ENCODE measurements at regions not wholly inside any gene's neighbourhood (a gene's known extent, or its start where the extent isn't known, plus 50 kb on each side); places are given as distances from the start of the nearest gene placed in this dataset.

GRCh38 chr6:76681781-76682180 is 609.3 kb upstream of the IMPG1 start:
- no peak for DNase-seq (ENCODE audit: low read depth, low spot score)
- Histone ChIP-seq H3K9me3 (ENCODE audit: control insufficient read depth, insufficient read depth, low read length) (no peaks in the 10 kb centered on the region; the same call in 1 of the 2 replicates), H3K27ac (ENCODE audit: low read depth, low read length) (no peak overlapping the region), H3K4me3 (ENCODE audit: low read depth, low read length) (no peak overlapping the region), H3K27me3 (ENCODE audit: control insufficient read depth, insufficient read depth, low read length) (no peaks in the 10 kb centered on the region)
- ChIA-PET POLR2A (no interaction called here), CTCF (interaction anchor here (0.8 to 3.3 kb wide), 5 partner anchors 9 to 784 kb away, joined by 4 to 15 read pairs (median 5); no protein-coding TSS in a partner anchor)
- no peak for TF ChIP-seq CTCF (IDR thresholded peaks at IDR 0.05; ENCODE audit: low read depth, low read length)

- H3K9me3 ChIP-seq (ENCODE audit: control insufficient read depth, insufficient read depth, low read length), result no peaks in the 10 kb centered on the region
- ChIA-PET POLR2A (no interaction called here), CTCF (no interaction called here)
- no peak overlapping the region for H3K4me3 ChIP-seq (ENCODE audit: low read depth, low read length)
- TF ChIP-seq CTCF (IDR thresholded peaks at IDR 0.05; ENCODE audit: low read depth, low read length), result no peak
- no peak for DNase-seq (ENCODE audit: low read depth, low spot score)
- no peak overlapping the region for H3K27ac ChIP-seq (ENCODE audit: low read depth, low read length)
- no peaks in the 10 kb centered on the region for H3K27me3 ChIP-seq (ENCODE audit: control insufficient read depth, insufficient read depth, low read length)
These were observed 604.6 kb upstream of the IMPG1 start for GRCh38 chr6:76677017-76677416.

GRCh38 chr6:76671751-76672150 is 599.3 kb upstream of the IMPG1 start:
- DNase-seq (ENCODE audit: low read depth, low spot score), result no peak
- ChIA-PET POLR2A (no interaction called here), CTCF (interaction anchor here (1.2 kb wide), 1 partner anchor 10 kb away, joined by 4 read pairs; no protein-coding TSS in a partner anchor)
- Histone ChIP-seq H3K4me3 (ENCODE audit: low read depth, low read length) (no peak overlapping the region), H3K9me3 (ENCODE audit: control insufficient read depth, insufficient read depth, low read length) (peaks cover 3% of the 10 kb centered on the region; the same call in 1 of the 2 replicates), H3K27me3 (ENCODE audit: control insufficient read depth, insufficient read depth, low read length) (no peaks in the 10 kb centered on the region), H3K27ac (ENCODE audit: low read depth, low read length) (no peak overlapping the region)
- no peak for TF ChIP-seq CTCF (IDR thresholded peaks at IDR 0.05; ENCODE audit: low read depth, low read length)

GRCh38 chr6:76644231-76644630 is 571.8 kb upstream of the IMPG1 start:
- no peak for DNase-seq (ENCODE audit: low read depth, low spot score)
- ChIA-PET CTCF (no interaction called here), POLR2A (no interaction called here)
- H3K27me3 ChIP-seq (ENCODE audit: control insufficient read depth, insufficient read depth, low read length), result no peaks in the 10 kb centered on the region
- TF ChIP-seq CTCF (IDR thresholded peaks at IDR 0.05; ENCODE audit: low read depth, low read length), result no peak
- no peak overlapping the region for H3K4me3 ChIP-seq (ENCODE audit: low read depth, low read length)
- H3K9me3 ChIP-seq (ENCODE audit: control insufficient read depth, insufficient read depth, low read length), result peaks cover 2% of the 10 kb centered on the region; the same call in 1 of the 2 replicates
- H3K27ac ChIP-seq (ENCODE audit: low read depth, low read length), result no peak overlapping the region

GRCh38 chr6:76639941-76640340 is 567.5 kb upstream of the IMPG1 start:
- Histone ChIP-seq H3K9me3 (ENCODE audit: control insufficient read depth, insufficient read depth, low read length) (no peaks in the 10 kb centered on the region), H3K27me3 (ENCODE audit: control insufficient read depth, insufficient read depth, low read length) (no peaks in the 10 kb centered on the region), H3K27ac (ENCODE audit: low read depth, low read length) (no peak overlapping the region), H3K4me3 (ENCODE audit: low read depth, low read length) (no peak overlapping the region)
- ChIA-PET CTCF (no interaction called here), POLR2A (no interaction called here)
- DNase-seq (ENCODE audit: low read depth, low spot score), result no peak
- TF ChIP-seq CTCF (IDR thresholded peaks at IDR 0.05; ENCODE audit: low read depth, low read length), result no peak
